NCI-H524 (cell line): ENCODE measurements at regions not wholly inside any gene's neighbourhood (a gene's known extent, or its start where the extent isn't known, plus 50 kb on each side); places are given as distances from the start of the nearest gene placed in this dataset.
A peak's percentile ranks its signal among the peaks of the same experiment; 100 is the strongest.
"Not testable (repeated sequence)": the region's sequence is repeated elsewhere in the genome, so short reads cannot be mapped to it uniquely, and the experiment has no call there.

Source experiments
- DNase-seq, 2 experiments: peaks; one replicate each; lab custom pipeline; 2025; lab: John Stamatoyannopoulos, UW

DNA sequence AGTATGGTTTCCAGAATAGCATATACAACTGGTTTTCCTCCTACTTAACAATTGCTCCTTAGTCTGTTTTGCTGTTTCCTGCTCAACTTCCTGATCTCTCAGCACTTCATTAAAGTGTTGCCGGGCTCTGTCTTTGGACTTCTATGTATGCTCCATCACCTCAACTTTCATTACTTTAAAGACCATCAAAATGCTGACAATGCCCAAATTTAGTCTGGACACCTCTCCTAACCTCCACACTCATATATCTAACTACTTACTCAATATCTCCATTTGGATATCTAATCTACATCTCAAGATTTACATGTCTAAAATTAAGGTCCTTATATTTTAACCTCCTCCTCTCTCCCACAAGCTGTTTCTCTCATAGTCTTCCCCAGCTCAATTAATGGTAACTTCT is 54.4 kb upstream of the LGR5 start:
- no peak for DNase-seq

DNA sequence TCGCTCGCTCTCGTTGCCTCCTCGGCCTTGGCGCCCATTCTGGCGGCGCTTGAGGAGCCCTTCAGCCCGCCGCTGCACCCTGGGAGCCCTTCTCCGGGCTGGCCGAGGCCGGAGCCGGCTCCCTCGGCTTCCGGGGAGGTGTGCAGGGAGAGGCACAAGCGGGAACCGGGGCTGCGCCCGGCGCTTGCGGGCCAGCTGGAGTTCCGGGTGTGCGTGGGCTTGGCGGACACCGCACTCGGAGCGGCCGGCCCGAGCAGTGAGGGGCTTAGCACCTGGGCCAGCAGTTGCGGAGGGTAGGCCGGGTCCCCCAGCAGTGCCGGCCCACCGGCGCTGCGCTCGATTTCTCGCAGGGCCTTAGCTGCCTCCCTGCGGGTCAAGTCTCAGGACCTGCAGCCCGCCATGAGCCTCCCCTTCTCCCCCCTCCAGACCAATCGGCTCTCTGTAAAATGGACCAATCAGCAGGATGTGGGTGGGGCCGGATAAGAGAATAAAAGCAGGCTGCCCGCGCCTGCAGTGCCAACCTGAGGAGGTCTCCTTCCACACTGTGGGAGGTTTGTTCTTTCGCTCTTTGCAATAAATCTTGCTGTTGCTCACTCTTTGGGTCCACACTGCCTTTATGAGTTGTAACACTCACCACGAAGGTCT is 62.8 kb upstream of the LGR5 start:
- not testable (repeated sequence) for DNase-seq

DNA sequence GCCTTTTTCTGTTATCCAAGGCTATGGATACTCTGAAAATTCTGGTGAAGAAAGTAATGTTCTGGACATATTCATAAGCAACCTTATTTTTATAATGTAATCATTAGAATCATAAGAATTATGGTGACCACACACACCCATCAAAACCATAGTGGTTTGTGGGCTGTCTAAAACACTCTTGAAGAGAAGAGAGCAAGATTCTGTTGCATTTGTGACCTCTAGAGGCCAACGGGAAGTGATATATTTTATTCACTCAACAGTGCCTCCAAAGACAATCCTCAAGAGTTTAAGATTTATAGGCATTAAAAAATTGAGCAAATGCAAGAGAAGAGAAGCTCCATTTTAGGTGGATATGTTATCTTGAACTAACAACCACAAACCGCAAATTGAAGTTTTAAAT is 68.5 kb upstream of the LGR5 start:
- peak in 1 of 2 experiments; percentile 33 for DNase-seq

DNA sequence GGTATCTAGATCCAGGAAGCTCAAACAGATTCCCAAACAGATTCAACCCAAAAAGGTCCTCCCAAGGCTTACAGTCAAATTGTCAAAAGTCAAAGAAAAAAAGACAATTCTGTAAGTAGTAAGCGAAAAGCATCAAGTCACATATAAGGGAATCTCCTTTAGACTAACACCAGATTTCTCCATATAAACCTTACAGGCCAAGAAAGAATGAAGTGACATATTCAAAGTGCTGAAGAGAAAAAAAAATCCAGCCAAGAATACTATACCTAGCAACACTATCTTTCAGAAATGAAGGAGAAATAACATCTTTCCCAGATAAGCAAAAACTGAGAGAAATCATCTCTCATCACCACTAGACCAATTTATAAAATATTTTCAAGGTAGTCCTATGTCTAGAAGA is 79.6 kb upstream of the LGR5 start:
- no peak for DNase-seq

DNA sequence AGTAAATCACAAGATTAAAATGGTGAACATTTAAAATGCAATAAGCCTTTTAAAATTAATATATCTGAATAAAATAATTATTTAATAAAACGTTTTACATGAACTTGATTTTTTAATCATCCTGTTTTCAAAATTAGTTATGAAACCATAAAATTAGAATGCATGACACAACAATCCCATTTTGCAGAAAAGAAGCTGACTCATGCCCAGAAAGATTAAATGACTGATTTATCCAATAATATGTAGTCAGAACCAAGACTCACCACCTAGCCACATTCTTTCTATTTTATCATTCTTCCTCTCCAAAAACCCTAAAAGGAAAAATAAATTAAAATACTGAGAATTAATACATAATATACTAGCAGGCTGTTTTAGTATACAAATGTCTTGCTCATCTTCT is 83.0 kb upstream of the LGR5 start:
- DNase-seq, result no peak

DNA sequence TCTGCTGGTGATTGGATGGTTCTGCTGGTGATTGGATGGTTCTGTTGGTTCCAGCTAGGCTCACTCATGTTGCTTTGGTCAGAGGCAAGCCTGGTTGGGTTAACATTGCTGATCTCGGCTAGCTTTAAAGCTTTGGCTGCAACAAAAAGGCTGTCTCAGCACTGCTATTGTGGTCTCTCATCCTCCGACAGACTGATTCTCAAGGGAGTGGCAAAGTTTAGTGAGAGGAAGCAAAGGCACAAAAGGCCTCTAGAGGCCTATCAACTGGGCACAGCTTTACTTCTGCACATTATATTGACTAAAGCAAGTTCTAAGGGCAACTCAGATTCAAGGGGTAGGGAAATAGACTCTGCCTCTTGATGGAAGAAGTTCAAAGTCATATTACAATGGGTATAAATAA is 84.7 kb upstream of the LGR5 start:
- no peak for DNase-seq

DNA sequence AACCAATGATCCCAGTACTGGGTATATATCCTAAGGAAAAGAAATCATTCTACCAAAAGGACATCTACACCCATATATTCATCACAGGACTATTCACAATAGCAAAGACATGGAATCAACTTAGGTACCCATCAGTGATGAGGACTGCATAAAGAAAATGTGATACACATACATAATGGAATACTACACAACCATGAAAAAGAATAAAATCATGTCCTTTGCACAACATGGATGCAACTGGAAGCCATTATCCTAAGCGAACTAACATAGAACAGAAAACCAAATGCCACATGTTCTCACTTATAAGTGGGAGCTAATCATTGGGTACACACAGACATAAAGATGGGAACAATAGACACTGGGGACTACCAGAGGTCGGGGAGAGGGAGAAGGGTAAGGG is 86.0 kb upstream of the LGR5 start:
- DNase-seq, result no peak

DNA sequence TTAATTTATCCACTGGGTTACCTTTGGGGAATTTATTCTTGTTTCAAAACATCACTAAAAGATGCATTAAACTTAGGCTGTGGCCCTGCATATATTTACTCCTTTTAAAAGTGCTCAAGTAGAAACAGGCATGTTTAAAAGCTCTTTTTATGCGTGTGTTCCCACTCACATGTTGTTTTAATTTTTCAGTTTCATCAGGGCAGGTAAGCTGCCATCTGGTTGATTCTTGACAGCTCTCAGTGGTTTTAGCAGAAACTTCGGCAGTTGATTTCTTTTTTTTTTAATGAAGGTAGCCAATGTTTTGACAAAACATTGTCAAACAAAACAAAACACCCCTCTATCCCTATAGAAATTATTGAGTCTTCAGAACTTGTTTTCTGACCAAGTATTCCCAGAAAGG is 89.6 kb upstream of the LGR5 start:
- no peak for DNase-seq

DNA sequence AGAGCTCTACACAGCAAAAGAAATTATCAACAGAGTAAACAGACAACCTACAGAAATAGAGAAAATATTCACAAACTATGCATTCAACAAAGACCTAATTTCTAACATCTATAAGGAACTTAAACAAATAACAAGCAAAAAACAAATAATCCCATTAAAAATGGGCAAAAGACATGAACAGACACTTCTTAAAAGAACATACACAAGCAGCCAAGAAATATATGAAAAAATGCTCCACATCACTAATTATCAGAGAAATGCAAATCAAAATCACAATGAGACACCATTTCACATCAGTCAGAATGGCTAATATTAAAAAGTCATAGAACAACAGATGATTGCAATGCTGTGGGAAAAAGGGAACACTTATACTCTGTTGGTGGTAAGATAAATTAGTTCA is 100.7 kb upstream of the LGR5 start:
- DNase-seq, result no peak

DNA sequence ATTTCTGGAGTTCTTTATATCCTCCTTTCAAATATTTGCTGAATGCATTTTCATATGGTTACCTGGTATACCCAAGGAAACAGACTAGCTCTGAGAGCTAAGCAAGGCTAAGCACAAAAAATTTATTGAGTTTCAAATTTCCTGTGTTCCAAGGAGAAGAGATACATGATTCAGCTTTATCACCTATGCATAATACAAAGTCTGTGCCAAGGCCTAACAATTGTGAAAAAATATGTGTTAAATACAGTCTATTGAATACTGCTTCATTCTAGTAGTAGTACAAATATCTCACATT is 103.7 kb upstream of the LGR5 start:
- DNase-seq, result no peak

DNA sequence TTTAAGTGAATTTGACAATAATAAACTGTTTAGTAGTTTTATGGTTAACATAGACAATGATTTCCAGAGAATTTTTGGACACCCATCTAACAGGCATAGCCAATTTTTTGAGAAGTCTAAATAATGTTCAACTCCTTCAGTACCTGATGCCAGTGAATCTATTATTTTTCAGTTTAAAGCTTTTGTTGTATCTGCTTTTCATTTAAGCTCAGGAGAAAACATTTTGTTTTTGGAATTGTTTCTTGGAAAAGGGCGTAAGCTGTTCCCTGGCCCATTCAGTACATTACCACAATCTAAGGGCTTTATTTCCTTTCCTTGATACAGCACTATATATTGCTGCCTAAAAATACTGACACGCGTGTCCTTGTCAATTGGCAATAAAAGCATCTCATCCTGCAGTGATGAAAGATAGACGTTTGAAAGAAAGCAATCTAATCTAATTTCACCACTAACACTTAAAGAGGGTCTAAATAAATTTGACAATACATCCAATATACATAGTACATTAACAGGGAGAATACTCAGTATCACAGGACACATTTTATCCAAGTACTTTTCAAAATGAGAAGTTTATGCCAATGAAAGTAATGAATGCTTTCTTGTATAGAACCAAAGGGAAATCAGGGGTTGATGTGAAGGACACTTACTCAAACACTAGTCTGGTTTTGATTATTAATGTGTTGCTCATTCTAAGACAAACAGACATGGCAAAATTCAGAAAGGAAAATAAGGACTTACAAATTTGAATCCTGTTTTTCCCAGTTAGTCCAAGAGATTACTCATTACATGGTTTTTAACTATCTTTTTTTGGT is 104.2 kb upstream of the LGR5 start:
- no peak for DNase-seq

DNA sequence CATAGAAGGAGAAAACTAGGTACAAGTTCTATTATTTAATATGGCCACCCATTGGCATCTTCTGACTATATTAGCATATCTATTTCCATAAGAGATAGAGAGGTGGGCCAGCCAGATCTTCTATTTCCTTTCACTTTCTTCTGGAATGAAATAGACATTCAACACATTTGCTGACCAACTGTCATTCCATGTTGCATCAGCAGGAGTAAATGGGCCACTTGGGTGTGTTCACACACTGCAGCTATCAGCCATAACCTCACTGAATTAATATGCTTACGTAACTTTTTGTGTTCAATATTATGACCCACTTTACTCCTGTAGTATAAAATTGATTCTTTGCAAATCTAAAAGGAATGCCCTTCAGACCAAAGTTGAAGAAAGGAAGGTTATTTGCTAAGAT is 106.2 kb upstream of the LGR5 start:
- no peak for DNase-seq

DNA sequence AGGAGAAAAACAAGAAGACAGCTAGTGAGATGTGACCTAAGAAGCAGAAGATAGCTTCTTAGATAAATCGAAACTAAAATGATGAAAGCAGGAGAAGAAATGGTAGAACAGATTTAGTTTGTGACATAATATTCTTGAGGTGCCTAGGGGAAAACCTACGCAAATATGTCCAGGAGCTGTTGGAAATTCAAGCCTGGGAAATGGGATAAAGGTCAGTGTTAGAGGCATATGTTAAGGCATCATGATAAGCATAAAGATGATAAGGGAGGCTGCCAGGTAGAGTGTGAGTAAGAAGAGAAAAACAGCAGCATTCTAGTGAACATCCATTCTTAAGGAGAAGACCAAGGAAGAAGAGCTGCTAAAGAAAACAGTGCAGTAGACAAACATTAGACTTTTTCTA is 109.6 kb upstream of the LGR5 start:
- no peak for DNase-seq

DNA sequence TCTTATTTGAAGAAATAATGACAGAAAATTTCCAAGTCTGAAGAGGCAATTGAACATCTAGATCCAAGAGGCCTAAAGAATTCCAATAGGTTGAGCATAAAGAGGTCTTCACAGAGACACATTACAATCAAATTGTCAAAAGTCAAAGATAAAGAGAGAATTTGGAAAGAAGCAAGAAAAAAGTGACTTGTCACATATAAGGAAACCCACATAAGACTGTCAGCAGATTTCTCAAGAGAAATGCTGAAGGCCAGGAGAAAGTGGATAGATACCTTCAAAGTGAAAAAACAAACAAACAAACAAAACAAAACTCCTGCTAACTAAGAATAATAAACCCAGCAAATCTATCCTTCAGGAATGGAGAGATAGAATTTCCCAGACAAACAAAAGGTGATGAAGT is 118.1 kb upstream of the LGR5 start:
- no peak for DNase-seq

DNA sequence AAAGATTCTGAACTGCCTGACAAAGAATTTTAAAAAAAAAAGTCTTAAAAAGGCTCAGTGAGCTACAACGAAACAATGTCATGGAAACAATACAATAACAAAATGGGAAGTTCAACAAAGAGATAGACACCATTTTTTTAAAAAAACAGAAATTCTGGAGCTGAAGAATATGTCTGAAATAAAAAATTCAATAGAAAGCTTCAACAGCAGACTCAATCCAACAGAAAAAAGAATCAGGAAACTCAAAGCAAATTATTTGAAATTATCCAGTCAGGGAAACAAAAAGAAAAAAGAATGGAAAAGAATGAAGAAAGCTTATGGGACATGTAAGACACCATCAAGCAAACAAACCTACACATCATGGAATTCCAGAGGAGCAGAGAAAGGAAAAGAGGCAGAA is 118.5 kb upstream of the LGR5 start:
- DNase-seq, result no peak

DNA sequence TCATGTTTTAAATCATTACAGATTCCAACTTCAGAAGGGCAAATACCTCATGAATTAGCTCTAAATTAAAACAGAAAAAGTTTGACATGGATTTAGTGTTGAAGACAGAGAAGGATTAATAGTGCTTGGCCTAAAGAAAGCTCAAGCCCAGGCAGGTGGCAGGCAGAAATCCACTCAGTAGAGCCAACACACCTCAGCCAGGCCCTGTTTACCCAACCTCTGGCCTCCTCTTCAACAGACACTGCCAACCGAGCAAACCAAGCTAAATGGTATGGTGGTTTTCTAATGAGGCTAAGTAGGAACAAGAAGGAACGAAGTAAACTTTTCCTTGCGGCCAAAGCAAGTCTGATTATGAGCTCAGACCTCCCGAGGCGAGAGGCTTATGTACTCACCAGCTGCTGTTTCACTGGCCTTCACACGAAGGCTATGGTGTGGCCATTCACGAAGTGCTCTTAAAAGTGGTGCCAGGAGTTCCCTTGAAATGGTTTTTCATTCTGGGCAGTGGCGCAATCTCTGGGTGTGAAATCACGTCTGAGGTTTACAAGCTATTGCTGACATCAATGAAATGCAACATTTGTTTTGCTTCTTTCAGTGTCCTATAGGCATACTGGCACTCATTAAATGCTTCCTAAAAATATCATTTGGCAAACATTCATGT is 124.1 kb upstream of the LGR5 start:
- no peak for DNase-seq

DNA sequence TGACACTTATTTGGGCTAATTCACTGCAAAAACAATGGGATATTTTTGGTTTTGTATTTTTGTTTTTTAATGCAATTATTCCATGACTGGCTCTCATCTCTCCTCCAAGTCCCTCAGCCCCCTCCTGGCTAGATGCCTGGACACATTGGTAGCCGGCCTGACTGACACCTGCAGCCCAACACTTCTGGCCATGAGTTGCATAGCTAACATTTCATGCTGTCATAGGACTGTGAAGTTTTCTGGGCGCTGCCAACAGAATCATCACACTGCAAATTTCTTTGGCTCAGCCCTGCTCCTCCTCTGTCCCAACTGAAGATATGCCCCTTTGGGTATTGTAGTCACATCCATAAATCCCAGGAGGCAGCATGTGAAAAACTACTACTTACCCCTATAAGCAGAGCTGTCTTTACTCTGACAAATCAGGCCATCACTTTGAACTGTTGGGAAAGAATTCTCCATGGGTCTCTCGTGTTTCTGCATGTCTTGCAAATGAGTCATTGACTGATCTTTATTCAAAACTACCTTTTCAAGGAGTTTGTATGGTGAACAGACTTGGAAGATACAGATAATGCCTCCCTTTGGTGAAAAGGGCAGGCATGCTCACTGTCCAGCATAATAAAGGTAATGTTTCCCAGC is 126.7 kb upstream of the LGR5 start:
- DNase-seq, result no peak

DNA sequence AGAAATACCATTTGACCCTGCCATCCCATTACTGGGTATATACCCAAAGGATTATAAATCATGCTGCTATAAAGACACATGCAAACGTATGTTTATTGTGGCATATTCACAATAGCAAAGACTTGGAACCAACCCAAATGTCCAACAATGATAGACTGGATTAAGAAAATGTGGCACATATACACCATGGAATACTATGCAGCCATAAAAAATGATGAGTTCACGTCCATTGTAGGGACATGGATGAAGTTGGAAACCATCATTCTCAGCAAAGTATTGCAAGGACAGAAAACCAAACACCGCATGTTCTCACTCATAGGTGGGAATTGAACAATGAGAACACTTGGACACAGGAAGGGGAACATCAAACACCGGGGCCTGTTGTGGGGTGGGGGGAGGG is 128.0 kb upstream of the LGR5 start:
- DNase-seq, result not testable (repeated sequence)

DNA sequence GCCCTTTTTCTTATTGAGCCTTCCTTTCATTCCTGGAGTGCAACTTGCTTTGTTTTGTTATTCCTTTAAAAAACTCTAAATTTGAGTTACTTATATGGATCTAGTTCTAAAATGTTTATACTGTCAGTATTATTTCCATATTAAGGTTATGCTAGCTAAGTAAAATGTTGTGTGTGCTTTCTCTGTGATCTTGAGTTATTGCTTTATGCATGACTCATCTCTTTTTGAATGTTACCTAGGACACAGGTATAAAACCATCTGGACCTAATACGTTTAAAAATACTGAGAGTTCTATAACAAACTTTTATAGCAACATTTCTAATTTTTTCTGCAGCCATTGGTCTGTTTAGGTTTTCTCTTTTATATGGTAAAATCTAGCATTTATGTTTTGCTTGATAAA is 132.8 kb upstream of the LGR5 start:
- no peak for DNase-seq

DNA sequence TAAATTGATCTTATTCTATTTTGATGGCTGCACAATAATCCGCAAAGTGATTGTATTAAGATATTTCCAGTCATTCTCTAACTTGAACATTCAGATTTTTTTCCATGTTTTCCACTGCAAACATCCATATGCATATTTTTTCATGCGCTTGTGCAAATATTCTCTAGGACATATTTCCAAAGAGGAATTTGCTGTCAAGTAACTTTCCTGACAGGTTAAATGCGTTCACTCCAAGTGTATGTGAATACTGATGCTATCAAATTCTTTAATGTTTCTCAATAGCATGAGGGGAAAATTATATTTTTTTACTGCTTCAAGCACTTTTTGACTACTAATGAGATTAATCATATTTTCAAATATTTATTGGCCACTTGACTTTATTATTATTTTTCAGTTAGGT is 135.3 kb upstream of the LGR5 start:
- no peak for DNase-seq

DNA sequence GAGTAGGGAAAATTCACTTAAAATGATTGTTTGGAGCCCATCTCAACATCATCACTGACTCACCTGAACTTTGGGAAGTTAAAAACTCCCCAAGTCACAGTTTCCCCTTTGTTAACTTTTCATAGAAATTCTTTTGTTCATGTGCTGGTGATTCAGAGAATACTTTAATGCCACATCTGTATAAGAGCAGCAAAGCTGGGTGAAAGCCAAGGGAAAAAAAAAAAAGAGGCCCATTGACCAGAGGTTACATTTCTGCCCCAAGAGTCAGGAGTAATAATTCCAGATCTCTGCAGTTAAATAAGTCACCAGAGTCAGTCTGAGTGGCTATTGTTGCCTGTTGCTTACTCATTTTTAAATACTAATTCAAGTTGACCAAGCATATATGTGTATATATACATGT is 136.4 kb upstream of the LGR5 start:
- no peak for DNase-seq

DNA sequence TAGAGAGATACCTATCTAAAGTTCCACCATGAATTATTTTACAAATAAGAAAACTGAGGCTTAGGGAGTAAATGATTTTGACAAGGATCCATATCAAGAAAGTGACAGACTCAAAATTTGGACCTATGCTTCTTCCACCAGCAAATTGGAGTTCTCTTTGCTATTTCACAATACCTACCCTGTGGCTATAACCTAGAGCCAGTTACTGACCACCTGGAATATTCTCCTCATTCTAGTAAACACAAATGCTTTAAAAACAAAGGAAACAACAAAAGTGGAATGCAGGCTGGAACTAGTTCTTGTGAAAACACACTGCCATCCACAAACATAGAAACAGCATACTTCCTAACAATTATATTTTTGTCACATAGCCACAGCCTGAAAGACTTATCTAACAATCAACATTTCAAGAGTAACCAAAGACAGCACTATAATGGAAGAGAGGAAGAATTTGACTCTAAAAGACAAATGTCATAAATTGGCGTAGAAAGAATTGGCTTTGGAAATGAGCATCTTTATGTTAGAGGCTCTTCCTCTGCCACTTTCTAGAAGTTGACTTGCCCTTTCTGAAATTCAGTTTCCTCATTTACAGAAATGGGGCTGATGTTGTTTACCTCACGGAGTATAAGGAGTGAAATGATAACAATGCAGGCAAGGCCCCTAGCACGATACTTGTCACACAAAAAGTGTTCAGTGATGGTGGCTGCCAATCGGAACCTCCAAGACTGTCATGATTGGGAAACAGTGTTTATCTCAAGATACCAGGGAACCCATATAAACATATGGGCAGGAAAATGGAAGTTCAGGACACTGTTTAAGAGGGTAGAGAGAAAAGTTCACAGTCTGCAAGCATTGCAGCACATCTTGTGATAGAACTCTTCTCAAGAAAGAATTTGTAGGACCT is 138.6 kb upstream of the LGR5 start:
- DNase-seq, result no peak
